Activated CD8-positive, alpha-beta T cell treated with anti-CD3 and anti-CD28 coated beads, Interleukin-2, amount 10 ng/mL, durations not matched to agents 7 days and 5 days (primary cell): ENCODE measurements at regions not wholly inside any gene's neighbourhood (a gene's known extent, or its start where the extent isn't known, plus 50 kb on each side); places are given as distances from the start of the nearest gene placed in this dataset.

Source experiments
- ATAC-seq: fragments of 150-1000 bp; cut with Tn5 transposase; one replicate; pipeline ENCODE4 v1.10.0; 2021; ENCODE audit warnings: moderate library complexity
- CTCF ChIA-PET: fragments of 350-600 bp; sonication (Branson Sonifier 250); formaldehyde crosslinking; loops from one replicate; lab custom pipeline; 2021; ENCODE audit warnings: antibody characterized with exemption; lab: Charles Lee
- POLR2A ChIA-PET: fragments of 350-600 bp; sonication (Branson Sonifier 250); formaldehyde crosslinking; loops from one replicate; lab custom pipeline; 2021; ENCODE audit warnings: antibody characterized with exemption; lab: Charles Lee
- DNase-seq: peaks from one replicate; pipeline ENCODE4 v3.0.0-alpha.2; 2020
- H3K27ac Mint-ChIP-seq: one replicate; pipeline ENCODE4 v1.8.0; 2021; ENCODE audit warnings: mild to moderate bottlenecking, mixed read lengths
- H3K27me3 Mint-ChIP-seq: one replicate; pipeline ENCODE4 v1.8.0; 2021; ENCODE audit warnings: low read depth, mixed read lengths
- H3K36me3 Mint-ChIP-seq: one replicate; pipeline ENCODE4 v1.8.0; 2021; ENCODE audit warnings: low read depth, mixed read lengths
- H3K4me1 Mint-ChIP-seq: one replicate; pipeline ENCODE4 v1.8.0; 2021; ENCODE audit warnings: low read depth, mixed read lengths
- H3K4me3 Mint-ChIP-seq: one replicate; pipeline ENCODE4 v1.8.0; 2021; ENCODE audit warnings: mild to moderate bottlenecking, mixed read lengths
- H3K9me3 Mint-ChIP-seq: one replicate; pipeline ENCODE4 v1.8.0; 2022; ENCODE audit warnings: mixed read lengths; ENCODE audit not compliant: insufficient read depth

DNA sequence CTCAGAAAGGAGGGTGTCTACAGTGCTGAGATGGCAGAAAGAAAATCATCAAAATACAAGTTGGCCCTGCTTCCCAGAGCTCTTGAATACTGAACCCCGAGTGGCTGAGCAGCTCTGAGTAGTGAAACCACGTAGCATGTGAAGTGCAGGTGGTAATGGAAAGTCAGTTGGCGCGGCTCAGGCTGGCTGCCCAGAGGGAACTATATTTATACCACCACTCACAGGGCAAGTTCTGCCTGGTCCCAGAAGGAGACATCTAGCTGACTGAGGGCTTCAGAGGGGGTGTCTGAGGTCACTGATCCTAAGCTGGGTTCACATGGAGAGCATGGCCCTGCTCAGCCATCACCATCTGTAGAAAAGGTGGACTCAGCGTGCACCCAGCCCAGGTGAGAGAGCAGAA is 129.6 kb upstream of the AGBL1 start:
- Mint-ChIP-seq H3K27me3 (peaks cover 2% of the 10 kb centered on the region), H3K9me3 (no peaks in the 10 kb centered on the region), H3K36me3 (no peaks in the 10 kb centered on the region), H3K4me1 (no peaks in the 10 kb centered on the region), H3K4me3 (no peak overlapping the region), H3K27ac (no peak overlapping the region)
- ChIA-PET POLR2A (no interaction called here), CTCF (no interaction called here)
- ATAC-seq (no peak), DNase-seq (no peak)

DNA sequence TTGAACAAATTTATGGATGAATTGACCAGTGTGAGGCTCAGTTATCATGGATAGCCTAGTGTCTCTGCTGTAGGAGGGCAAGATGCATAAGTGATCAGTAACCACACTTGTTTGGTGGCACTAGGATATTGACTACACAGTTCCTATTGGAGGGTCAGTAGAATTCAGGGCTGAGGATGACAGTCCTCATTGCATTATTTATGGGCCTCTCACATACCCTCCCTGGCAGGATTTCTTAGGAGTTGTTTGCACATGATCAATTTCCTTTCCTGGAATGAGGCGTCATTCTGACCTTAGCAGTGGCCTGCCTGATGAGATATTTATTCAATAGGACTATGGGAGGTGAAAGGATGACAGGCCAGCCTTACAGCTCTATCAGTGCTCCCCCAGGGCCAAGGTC is 125.1 kb upstream of the AGBL1 start:
- peaks cover 2% of the 10 kb centered on the region for H3K27me3 Mint-ChIP-seq
- DNase-seq = no peak
- H3K4me3 Mint-ChIP-seq = no peak overlapping the region
- no peaks in the 10 kb centered on the region for H3K9me3 Mint-ChIP-seq
- no peaks in the 10 kb centered on the region for H3K36me3 Mint-ChIP-seq
- no peak overlapping the region for H3K27ac Mint-ChIP-seq
- ChIA-PET POLR2A (no interaction called here), CTCF (no interaction called here)
- ATAC-seq = no peak
- no peaks in the 10 kb centered on the region for H3K4me1 Mint-ChIP-seq

DNA sequence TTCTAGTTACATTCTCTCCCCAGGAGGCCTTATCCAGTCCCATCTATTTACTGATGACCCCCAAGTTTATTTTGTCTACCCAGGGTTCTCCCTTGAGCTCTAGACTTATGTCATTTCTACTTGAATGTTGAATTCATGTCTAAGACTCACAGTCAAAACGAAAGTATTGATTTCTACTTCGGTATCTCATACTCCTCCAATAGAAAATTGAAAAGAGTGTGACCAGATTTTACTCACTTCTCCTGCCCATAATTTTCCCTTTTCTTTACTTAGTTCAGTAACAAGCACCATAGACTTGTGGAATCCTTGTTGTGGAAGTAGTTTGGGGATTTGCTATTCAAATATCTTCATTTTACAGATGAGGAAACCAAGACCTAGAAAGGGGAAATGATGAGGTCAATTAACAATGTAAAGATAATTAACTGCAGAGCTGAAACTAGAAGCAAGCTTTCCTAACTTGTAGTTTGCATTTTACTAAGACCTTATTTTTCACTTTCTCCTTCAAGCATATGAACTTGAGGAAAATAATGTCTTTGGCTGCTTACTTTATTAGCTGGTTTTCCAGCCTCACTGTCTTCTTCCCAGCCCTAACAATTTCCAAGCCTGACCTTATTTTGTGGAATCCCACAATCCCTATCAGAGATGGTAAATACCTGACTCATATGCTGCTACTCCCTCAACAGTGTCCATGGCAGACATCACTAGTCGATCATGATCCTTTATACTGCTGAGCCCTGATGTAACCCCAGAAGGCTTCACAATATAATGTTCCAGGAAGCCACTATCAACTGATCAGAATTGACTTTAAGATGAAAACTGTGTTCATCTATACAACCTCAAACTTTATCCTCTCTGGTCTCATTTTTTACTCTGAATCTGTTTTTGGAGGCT is 123.9 kb upstream of the AGBL1 start:
- no peak overlapping the region for H3K4me3 Mint-ChIP-seq
- H3K27ac Mint-ChIP-seq = no peak overlapping the region
- ATAC-seq (no peak), DNase-seq (no peak)
- ChIA-PET POLR2A (no interaction called here), CTCF (no interaction called here)
- peaks cover 2% of the 10 kb centered on the region for H3K27me3 Mint-ChIP-seq
- H3K9me3 Mint-ChIP-seq = no peaks in the 10 kb centered on the region
- no peaks in the 10 kb centered on the region for H3K4me1 Mint-ChIP-seq
- H3K36me3 Mint-ChIP-seq = no peaks in the 10 kb centered on the region

DNA sequence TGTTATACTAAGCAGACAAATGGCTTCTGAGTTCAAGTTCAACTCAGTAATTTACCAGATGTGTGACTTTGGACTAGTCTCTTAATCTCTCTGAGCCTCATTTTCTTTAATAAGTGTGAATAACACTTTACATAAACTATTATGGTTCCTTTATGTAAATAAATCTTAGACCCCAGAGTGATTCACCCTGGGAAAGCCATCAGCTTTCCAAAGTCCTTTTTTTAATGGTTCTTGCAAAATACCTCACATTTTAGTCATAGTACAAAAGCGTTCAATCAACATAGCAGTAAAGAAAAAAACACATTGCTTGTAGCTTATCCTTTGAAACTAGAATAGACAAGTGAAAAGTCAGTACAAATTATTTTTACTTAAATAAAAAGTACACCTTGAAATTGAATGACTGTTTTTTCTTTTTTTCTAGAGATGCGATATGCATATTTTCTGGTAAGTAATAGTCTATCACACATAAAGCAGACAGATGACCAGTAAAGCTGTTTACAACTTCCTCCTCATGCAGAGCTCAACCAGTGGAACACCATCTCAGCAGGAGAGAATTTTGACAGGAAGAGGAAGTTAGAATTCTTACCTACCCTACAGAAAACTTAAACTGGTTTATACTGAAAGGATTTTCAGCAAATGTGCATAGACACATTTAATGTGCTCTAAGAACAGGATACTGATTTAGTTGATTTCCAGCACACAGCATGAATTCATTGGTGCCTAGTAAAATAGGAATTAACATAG is 123.0 kb upstream of the AGBL1 start:
- Mint-ChIP-seq H3K9me3 (no peaks in the 10 kb centered on the region), H3K27me3 (peaks cover 2% of the 10 kb centered on the region), H3K4me1 (no peaks in the 10 kb centered on the region), H3K36me3 (no peaks in the 10 kb centered on the region), H3K4me3 (no peak overlapping the region), H3K27ac (no peak overlapping the region)
- DNase-seq (no peak), ATAC-seq (no peak)
- ChIA-PET POLR2A (no interaction called here), CTCF (no interaction called here)

DNA sequence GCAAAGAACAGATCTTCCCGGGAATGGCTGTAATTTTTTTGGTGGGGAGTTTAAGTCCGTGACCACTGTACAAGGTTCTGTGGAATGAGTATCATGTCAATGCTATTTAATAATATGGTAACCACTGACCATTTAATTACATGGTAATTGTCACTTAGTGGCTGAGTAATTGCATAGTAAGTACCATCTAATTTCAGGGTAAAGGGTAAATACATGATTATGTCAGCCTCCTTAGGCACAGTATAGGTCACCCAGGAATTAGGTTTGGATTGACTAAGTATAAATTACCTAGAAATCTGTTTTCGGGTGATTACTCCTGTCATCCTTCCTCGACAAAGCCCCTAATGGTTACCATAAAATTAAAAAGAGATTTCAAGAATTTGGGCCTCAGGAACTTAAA is 120.1 kb upstream of the AGBL1 start:
- ChIA-PET CTCF (no interaction called here), POLR2A (no interaction called here)
- no peaks in the 10 kb centered on the region for H3K27me3 Mint-ChIP-seq
- H3K27ac Mint-ChIP-seq = no peak overlapping the region
- H3K4me3 Mint-ChIP-seq = no peak overlapping the region
- no peaks in the 10 kb centered on the region for H3K4me1 Mint-ChIP-seq
- no peaks in the 10 kb centered on the region for H3K36me3 Mint-ChIP-seq
- H3K9me3 Mint-ChIP-seq = no peaks in the 10 kb centered on the region
- ATAC-seq (no peak), DNase-seq (no peak)

DNA sequence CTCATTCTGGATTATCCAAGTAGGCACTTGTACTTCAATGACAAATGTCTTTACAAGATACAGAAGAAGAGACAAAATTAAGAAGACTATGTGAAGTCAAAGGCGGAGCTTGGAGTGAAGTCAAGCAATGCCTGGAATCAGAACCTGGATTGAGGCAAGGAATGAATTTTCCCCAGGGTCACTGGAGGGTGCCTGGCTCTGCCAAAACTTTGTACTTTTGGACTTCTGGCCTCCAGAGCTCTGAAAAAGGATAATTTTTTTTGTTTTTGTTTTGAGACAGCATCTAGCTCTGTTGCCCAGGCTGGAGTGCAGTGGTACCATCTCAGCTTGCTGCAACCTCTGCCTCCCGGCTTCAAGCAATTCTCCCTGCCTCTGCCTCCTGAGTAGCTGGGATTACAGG is 119.3 kb upstream of the AGBL1 start:
- peaks cover under 1% of the 10 kb centered on the region for H3K27me3 Mint-ChIP-seq
- no peaks in the 10 kb centered on the region for H3K4me1 Mint-ChIP-seq
- no peak overlapping the region for H3K27ac Mint-ChIP-seq
- DNase-seq (no peak), ATAC-seq (no peak)
- no peaks in the 10 kb centered on the region for H3K9me3 Mint-ChIP-seq
- H3K4me3 Mint-ChIP-seq = no peak overlapping the region
- ChIA-PET CTCF (no interaction called here), POLR2A (no interaction called here)
- no peaks in the 10 kb centered on the region for H3K36me3 Mint-ChIP-seq

DNA sequence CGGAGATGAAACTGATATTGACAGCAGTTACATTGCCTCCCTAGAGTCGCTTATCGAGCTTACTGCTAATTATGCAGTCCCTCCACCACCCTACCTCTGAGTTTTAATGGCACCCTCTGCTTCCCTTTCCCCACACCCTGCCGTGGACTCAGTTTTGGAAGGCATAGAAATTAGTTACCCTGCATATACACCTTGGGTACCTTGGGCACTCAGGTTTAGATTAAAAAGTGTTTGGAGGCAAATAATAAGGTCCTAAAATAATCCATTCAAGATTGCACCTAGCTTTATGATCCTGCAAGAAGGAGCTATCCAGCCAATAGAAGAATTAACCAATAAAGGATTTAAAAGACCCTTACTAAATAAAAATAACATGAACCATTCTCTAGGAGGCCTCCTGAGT is 117.8 kb upstream of the AGBL1 start:
- no peak for DNase-seq
- Mint-ChIP-seq H3K4me1 (no peaks in the 10 kb centered on the region), H3K4me3 (no peak overlapping the region), H3K9me3 (no peaks in the 10 kb centered on the region), H3K36me3 (no peaks in the 10 kb centered on the region), H3K27me3 (peaks cover 3% of the 10 kb centered on the region), H3K27ac (no peak overlapping the region)
- POLR2A ChIA-PET = no interaction called here
- ATAC-seq = no peak
- CTCF ChIA-PET = no interaction called here

DNA sequence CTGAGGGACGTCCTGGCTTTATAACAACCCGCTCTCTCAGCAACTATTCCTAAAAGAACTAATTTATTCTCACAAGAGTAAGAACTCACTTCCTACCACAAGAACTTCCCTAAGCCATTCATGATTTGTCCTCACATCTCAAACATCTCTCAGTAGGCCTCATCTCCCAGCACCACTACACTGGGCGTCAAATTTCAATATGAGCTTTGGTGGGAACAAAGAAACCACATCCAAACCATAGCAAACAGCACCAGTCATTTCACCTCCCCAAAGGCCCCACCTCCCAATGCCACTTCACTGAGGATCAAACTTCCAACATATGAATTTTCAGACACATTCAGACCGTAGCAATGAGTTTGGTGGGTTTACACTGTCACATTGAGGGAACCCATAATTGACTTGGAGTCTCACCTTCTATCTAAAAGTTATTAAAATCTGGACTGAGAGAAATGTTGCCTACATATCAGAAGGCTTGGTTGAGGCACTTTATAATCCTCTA is 116.4 kb upstream of the AGBL1 start:
- Mint-ChIP-seq H3K4me3 (no peak overlapping the region), H3K27ac (no peak overlapping the region), H3K4me1 (no peaks in the 10 kb centered on the region), H3K9me3 (no peaks in the 10 kb centered on the region), H3K36me3 (no peaks in the 10 kb centered on the region), H3K27me3 (peaks cover 3% of the 10 kb centered on the region)
- ATAC-seq = no peak
- DNase-seq = no peak
- CTCF ChIA-PET = no interaction called here
- POLR2A ChIA-PET = no interaction called here

DNA sequence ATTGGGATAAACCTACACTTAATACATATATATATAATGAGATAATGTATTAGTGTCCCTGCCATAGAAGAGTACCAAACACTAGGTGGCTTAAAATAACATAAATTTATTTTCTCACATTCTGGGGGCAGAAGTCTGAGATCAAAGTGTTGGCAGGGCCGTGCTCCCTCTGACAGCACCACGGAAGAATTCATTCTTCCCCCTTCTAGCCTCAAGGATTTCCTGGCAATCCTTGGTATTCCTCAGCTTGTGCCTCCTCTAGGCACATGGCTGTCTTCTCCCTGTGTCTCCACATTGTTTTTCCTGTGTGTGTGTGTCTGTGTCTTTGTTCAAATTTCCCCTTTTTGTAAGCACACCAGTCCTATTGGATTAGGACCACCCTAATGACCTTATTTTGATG is 115.2 kb upstream of the AGBL1 start:
- Mint-ChIP-seq H3K27ac (no peak overlapping the region), H3K9me3 (no peaks in the 10 kb centered on the region), H3K4me1 (no peaks in the 10 kb centered on the region), H3K4me3 (no peak overlapping the region), H3K36me3 (no peaks in the 10 kb centered on the region), H3K27me3 (peaks cover 3% of the 10 kb centered on the region)
- no peak for DNase-seq
- CTCF ChIA-PET = no interaction called here
- no peak for ATAC-seq
- POLR2A ChIA-PET = no interaction called here

DNA sequence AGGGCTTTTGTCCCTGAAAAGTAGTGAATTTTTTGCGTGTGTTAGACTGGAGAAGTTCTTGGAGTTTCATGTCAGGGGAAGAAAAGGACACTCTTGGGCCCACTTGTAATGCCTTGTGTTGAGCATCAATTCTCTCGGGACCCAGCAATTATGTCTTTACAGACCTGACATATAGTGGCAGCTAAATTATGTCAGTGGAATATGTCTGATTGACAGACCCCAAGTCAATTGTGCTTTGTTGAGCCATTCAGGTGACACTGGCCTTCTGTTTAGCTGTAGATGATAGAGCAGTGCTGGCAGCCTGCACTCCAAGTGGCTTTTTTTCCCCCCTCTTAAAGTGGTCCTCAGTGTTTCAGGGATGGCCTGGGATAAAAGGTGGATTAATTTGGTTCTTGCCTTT is 112.1 kb upstream of the AGBL1 start:
- peaks cover 3% of the 10 kb centered on the region for H3K27me3 Mint-ChIP-seq
- CTCF ChIA-PET = no interaction called here
- H3K27ac Mint-ChIP-seq = no peak overlapping the region
- H3K4me3 Mint-ChIP-seq = no peak overlapping the region
- no peak for ATAC-seq
- no peak for DNase-seq
- POLR2A ChIA-PET = no interaction called here
- H3K4me1 Mint-ChIP-seq = no peaks in the 10 kb centered on the region
- no peaks in the 10 kb centered on the region for H3K36me3 Mint-ChIP-seq
- H3K9me3 Mint-ChIP-seq = no peaks in the 10 kb centered on the region

DNA sequence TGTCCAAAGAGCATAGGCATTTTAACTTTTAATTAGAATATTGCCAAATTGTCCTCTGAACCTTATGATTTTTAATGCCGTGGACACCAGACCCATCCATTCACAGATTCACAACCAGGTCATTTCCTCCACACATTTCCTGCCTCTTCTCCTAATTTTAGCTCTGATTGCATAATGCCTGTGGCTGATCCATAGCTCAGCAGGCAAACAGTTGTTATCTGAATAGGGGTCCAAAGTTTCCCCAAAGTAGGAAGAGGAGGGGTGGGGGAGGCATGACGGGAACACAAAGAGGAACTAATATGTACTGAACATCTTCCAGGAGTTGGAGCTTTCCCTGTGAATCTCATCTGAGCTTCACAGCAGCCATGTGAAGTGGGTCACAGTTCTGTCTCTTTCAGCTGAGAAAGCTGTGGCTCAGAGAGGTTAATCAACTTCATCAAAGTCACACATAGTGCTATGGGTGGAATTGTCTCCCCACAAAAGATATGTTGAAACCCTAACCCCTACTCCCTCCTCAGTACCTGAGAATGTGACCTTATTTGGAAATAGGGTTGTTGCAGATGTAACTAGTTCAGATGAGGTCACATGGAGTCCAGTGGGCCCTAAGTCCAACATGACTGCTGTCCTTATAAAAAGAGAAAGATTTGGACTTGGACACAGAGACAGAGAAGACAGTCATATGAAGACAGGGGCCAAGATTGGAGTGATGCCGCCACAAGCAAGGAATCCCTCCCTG is 106.7 kb upstream of the AGBL1 start:
- H3K27ac Mint-ChIP-seq = no peak overlapping the region
- DNase-seq (no peak), ATAC-seq (no peak)
- H3K4me1 Mint-ChIP-seq = no peaks in the 10 kb centered on the region
- no peak overlapping the region for H3K4me3 Mint-ChIP-seq
- H3K9me3 Mint-ChIP-seq = no peaks in the 10 kb centered on the region
- CTCF ChIA-PET = no interaction called here
- POLR2A ChIA-PET = no interaction called here
- H3K36me3 Mint-ChIP-seq = no peaks in the 10 kb centered on the region
- H3K27me3 Mint-ChIP-seq = no peaks in the 10 kb centered on the region
